Neural cell (in vitro differentiated cells): ENCODE measurements at regions not wholly inside any gene's neighbourhood (a gene's known extent, or its start where the extent isn't known, plus 50 kb on each side); places are given as distances from the start of the nearest gene placed in this dataset.

Experiments
- EP300 ChIP-seq: fragments of 450-650 bp; conservative IDR thresholded peaks from 2 replicates; pipeline ENCODE4 v1.6.1; 2014; ENCODE audit warnings: antibody characterized with exemption, mild to moderate bottlenecking, moderate library complexity; ENCODE audit not compliant: poor library complexity, severe bottlenecking
- EZH2 ChIP-seq: fragments of 200-600, 300-800 bp; shearing (Covaris generic), sonication (generic); IDR thresholded peaks from 2 replicates; pipeline ENCODE4 v1.6.1; 2014; ENCODE audit warnings: antibody characterized with exemption, low read length, borderline replicate concordance, mild to moderate bottlenecking; ENCODE audit not compliant: insufficient read depth, poor library complexity, severe bottlenecking
- MXI1 ChIP-seq: fragments of 450-650 bp; conservative IDR thresholded peaks from 2 replicates; pipeline ENCODE4 v1.6.1; 2014; ENCODE audit warnings: antibody characterized with exemption, mild to moderate bottlenecking; ENCODE audit not compliant: poor library complexity, severe bottlenecking
- POLR2AphosphoS5 ChIP-seq: IDR thresholded peaks from 2 replicates; pipeline ENCODE4 v1.6.1; 2012
- RAD21 ChIP-seq: fragments of 450-650 bp; conservative IDR thresholded peaks from 2 replicates; pipeline ENCODE4 v1.6.1; 2014; ENCODE audit warnings: antibody characterized with exemption, mild to moderate bottlenecking, moderate library complexity
- REST ChIP-seq: IDR thresholded peaks from 2 replicates; pipeline ENCODE4 v1.6.1; 2012; ENCODE audit warnings: borderline replicate concordance
- SMC3 ChIP-seq: fragments of 450-650 bp; conservative IDR thresholded peaks from 2 replicates; pipeline ENCODE4 v1.6.1; 2014; ENCODE audit warnings: antibody characterized with exemption, mild to moderate bottlenecking, moderate library complexity; ENCODE audit not compliant: poor library complexity
- TAF1 ChIP-seq: IDR thresholded peaks from 2 replicates; pipeline ENCODE4 v1.6.1; 2012; ENCODE audit warnings: low read depth
- TF ChIP-seq, protein P1 (sequence below): fragments of 450-650 bp; IDR thresholded peaks from 2 replicates; pipeline ENCODE4 v1.5.1; 2014; ENCODE audit warnings: antibody characterized with exemption, mild to moderate bottlenecking, moderate library complexity; ENCODE audit not compliant: poor library complexity, severe bottlenecking

GRCh38 chr5:145681686-145682085, 153.5 kb downstream of the PRELID2 start:
- TF ChIP-seq TAF1: no peak
- no peak for TF ChIP-seq EP300
- TF ChIP-seq, protein P1, sequence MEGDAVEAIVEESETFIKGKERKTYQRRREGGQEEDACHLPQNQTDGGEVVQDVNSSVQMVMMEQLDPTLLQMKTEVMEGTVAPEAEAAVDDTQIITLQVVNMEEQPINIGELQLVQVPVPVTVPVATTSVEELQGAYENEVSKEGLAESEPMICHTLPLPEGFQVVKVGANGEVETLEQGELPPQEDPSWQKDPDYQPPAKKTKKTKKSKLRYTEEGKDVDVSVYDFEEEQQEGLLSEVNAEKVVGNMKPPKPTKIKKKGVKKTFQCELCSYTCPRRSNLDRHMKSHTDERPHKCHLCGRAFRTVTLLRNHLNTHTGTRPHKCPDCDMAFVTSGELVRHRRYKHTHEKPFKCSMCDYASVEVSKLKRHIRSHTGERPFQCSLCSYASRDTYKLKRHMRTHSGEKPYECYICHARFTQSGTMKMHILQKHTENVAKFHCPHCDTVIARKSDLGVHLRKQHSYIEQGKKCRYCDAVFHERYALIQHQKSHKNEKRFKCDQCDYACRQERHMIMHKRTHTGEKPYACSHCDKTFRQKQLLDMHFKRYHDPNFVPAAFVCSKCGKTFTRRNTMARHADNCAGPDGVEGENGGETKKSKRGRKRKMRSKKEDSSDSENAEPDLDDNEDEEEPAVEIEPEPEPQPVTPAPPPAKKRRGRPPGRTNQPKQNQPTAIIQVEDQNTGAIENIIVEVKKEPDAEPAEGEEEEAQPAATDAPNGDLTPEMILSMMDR: peak; percentile 57
- TF ChIP-seq REST: no peak
- TF ChIP-seq POLR2AphosphoS5: no peak
- TF ChIP-seq MXI1: no peak
- peak; percentile 16 for TF ChIP-seq RAD21
- TF ChIP-seq EZH2: no peak
- no peak for TF ChIP-seq SMC3
